NCI-H345 treated with DMSO at 0.1 percent for 48 hours (cell line): ENCODE measurements at regions not wholly inside any gene's neighbourhood (a gene's known extent, or its start where the extent isn't known, plus 50 kb on each side); places are given as distances from the start of the nearest gene placed in this dataset.
"Not testable (repeated sequence)": the region's sequence is repeated elsewhere in the genome, so short reads cannot be mapped to it uniquely, and the experiment has no call there.

ENCODE experiments used
- DNase-seq: peaks from one replicate; lab custom pipeline; 2025; ENCODE audit not compliant: unreplicated experiment; lab: John Stamatoyannopoulos, UW

DNA sequence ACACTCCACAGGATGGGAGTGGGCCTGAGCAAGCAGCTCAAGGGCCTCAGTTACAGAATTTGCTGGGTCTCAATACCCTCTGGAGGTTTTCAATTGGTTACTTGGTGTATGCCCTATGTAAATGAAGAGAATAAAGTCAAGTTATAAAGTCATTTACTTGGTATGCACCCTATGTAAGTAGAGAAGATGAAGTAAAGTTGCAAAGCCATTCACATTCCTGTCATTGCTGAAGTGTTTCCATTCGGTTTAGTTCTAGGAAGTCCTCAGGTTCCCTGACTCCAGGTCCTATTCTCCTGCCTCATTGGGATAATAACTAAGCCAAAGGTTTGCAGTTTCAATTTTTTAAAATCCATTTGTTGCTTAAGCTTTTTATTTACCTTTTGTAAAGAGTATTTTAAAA lies 272.6 kb upstream of the NPSR1 start:
- no peak for DNase-seq

DNA sequence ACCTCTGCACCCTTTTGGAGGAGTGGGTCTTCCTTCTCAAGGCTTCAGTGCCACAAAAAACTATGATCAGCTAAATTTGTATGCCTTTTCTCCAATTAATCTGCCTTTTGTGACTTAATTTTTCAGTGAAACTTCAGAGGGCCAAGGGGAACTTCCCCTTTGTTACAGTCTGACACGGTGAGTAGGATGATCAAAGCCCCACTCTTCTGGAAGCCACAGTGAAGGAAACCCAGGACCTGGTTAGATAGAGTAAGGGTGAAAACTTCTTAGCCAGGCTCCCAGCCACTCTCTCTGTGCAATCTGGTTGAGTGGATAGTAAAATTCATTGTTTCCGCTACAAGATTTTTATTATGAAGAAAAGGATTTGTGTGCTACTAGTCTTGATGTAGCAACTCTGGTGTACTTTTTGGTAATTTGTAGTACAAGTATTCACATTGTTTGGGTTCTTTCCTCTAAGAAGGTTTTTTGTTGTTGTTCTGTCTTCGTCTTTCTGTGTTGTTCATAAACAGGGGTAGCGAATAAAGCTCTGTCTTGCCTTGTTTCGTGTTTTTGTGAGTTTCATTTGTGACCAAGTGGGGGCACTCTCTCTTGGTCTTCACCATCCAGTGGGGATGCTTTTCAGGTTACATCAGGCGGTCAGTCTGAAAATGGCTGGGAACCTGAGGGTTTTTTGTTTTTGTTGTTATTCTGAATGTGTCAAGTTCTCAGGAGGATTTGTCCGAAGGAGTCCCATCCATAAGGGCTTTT lies 268.5 kb upstream of the NPSR1 start:
- no peak for DNase-seq

DNA sequence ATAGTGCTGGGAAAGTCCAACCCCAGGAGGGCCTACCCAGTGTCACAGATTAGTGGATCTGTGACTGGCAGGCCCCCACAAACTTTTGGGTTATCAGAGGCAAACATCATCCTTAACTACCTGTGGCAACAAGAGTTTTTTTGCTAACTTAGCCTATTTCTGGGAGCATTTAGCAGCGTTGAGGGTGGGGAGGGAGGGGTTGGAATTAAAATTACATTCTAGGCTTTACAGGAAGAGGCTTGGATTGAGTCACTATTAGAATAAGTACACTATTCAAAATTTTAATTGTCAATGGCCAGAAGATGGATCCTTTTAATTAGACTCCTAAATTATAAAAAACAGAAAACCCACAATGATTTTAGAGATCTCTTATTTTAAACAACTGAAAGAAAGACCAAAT lies 267.9 kb upstream of the NPSR1 start:
- no peak for DNase-seq

DNA sequence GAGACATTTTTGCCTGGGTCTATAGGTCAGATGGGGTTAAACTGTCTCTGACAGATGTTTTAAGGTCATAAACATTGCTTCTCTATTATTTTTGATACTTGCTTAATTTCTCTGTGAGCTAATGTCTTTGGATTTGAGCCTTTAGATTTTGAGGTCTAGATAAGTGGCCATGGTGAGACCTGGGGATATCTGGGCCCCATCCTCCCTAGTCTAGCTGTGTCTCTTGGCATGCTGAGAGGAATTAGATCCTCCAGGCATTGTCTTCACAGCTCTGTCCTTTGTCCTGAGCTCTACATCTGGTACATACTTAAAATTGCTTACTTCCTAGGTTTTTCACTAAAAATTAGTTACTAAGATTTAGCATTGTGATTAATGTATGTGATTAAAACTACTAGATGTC lies 265.0 kb upstream of the NPSR1 start:
- no peak for DNase-seq

DNA sequence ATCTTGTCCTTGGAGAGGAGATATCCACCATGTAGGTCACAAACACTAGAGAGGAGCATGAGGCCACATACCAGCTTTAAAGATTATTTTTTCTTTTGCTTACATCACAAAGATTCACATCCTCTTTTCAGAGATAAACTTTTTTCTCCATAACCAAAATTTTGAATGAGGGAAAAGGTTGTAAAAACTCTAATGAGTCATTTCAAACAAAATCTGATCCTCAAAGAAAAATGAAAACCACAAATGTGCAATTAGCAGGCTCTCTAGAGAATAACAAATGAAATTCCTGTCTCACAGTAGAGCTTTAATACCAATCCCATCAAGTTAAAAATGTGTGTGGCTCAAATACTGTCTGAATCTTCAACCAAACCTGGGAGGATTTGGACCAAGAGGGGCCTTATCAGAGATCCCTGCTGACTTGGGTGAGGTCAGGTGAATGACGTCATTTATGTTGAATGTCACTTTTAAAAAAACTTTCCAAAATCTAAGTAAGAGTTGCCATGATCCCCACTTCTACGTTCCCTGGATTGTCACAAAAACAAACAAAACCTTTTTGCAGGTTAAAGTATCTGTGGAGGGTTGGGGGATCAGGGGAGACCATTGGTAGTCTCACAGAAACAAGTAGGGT lies 261.5 kb upstream of the NPSR1 start:
- DNase-seq: no peak

DNA sequence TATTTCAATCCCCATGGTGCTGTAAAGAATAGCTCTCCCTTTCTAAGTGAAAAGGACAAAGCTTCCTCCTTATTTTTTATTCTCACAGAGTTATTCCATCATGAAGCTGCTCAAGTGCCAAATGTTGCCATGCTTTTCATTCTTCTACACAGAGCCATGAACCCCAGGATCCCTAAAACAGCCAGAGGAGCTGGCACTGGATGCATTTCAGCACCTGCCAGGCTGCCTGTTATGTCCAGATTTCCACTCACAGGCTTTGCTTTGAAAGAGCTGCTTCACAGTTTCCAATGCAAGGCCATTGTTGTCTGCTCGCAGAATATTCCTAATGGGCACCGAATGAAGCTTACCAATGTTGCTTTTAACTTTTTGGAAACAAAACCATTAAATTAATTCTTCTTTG lies 256.2 kb upstream of the NPSR1 start:
- no peak for DNase-seq

DNA sequence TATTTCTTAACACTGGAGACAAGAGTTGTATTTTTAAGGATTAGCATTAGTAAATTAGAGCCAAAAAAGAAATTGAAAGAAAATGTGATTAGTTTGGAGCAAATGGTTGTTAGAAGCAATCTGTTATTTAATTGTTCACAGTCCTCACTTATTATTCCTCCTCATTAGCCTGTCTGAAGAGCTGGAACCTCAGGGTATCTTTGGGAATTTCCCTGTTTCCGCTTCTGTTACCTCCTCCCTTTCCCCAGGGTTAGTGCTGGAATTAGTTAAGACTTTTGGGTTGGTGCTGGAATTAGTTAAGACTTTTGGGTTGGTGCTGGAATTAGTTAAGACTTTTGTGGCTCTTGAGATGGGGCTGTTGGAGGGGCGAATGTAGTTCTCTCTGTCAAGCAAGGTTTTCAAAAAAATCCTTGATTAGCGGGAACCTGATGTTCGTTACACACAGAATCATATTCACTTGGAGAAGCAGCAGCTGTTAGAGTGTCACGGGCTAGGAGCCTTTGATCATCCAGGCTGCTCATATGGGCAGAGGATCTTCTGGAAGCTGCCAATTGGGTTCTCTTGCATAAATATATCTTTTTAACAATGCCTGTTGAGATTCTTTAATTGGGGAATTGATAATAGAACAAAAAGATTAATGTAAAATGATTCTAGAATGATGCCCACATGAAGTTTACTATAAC lies 251.0 kb upstream of the NPSR1 start:
- no peak for DNase-seq

DNA sequence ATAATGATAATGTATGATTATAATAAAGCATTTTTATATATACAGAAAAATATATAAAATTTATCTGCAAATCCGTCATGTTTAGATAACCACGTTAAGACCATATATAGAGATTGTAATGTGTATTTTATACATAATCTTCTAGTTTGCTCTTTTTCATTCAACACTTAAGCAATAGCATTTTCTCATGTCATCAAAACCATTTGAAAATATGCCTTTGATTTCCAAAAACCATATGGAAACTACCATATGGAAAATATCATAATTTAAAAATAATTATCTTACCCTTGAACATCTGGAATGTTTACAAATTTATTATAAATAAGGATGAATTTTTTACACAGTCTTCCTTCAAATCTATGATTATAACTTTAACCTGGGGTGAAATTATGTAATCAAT lies 250.4 kb upstream of the NPSR1 start:
- no peak for DNase-seq

DNA sequence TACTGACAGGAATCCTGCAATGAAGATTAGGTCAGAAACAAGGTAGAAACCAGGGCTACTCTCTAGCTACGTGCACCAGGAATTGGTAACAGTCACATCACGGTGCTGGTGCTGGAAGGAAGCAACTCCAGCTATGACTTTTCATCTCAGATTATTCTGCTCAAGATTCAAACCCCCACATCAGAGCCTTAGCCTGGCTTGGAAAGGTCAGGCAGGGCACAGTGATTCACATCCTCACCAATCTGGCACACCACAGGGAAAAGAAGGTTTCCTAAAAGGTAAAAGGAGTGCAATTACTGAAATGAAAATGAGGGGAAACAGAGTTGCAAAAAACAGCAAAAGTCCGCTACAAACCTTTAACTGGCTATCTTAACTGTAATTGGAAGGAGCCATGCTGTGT lies 240.2 kb upstream of the NPSR1 start:
- no peak for DNase-seq

DNA sequence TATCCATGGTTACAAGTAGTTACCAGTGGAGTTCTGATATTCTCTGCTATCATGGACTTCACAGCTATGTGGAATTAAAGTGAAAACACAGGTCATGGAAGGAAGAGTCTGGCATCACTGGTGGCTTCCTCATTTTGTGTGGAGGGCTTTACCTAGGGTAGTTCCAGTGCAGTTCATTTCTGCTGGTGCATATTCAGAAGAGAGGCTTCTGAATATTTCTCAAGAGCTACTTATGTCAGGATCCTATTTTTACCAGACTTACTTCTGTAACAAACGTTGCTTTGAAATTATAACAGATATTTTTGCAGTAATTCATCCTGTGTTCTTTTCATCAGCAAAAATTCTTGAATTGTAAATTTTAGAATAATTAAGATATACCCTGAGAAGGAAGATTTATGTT lies 236.5 kb upstream of the NPSR1 start:
- DNase-seq: no peak

DNA sequence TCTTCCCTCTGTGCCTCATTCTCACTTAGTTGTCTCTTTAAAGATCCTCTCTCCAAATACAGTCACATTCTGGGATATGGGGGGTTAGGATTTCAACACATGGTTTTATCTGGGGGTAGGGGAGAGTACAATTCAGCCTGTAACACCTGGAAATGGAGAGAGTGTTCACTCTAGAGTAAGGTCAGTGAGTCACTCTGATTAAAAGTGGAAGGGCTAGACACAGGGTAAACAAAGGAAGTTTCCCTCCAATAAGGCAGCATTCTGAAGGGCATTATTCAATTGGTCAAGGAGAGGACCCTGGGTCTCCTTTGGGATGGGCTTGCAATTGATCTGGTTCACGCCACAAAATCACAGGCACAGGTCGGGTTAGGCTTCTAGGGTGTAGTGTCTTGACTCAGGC lies 232.8 kb upstream of the NPSR1 start:
- DNase-seq: no peak

DNA sequence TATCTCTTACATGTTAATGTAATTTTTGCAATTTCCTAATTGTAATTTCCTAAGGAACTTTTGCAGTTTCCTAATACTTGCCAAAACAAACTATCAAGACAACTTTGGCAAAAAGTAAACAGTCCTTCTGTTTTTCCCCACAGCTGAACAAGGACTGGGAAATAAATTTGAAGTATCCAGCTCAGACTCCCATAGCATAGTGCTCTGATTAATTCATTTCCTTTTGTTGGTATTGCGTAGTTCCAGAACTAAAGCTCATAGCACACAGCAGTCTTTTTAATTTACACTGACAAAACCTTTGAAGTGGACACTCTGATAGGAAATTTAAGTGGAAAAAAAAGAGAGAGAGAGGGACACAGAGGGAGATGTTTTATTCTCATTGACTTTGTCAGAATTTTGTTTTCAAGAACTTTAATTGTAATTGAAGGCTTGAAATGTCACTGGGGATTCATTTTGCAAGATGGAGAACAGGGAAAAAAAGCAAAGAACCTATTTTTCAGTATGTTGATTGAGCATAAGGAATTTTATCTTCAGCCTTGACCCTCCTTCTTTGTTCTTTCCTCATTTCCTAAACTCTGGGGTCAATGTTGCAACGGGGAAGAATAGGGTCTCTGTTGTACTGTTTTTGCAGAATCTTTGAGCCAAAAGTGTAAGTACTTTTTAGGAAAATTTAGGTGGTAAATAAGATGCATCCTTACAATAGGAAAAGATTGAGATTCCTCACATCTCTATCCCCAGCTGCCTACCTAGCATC lies 232.2 kb upstream of the NPSR1 start:
- no peak for DNase-seq

DNA sequence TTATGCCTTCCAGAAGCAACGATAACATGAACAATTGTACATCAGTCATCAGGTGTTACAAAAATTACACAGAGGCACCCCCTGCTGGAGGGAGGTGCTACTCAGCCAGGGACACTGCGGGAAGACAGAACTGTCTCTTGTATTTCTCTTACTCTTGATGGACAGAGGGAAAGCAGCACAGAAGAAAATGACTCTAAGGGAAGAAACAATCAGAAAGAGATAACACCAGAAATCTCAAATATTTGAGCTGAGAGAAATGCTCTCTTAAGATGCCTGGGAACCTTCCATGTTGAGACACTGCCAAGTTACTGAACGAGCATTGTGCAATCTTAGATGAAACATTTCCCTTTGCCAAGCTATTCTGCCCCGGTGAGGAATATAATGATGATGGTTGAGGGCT lies 227.6 kb upstream of the NPSR1 start:
- no peak for DNase-seq

DNA sequence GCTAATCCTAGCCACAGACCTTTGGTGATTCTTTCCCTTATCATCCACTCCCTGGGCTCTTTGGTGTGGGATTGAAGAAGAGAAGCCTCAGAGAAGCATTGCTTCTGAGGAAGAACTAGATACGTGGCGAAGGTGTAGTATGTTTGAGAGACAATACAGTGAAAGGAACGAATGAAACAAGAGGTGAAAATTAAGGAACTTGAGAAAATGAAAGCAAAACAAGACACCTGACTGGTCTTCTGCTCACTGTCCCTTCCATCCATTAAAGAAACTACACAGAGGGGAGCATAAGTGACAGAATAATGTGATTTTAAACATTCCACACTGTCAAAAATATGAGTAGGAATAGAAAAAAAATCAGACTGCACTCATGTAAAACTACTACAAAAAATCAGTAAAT lies 219.6 kb upstream of the NPSR1 start:
- no peak for DNase-seq

DNA sequence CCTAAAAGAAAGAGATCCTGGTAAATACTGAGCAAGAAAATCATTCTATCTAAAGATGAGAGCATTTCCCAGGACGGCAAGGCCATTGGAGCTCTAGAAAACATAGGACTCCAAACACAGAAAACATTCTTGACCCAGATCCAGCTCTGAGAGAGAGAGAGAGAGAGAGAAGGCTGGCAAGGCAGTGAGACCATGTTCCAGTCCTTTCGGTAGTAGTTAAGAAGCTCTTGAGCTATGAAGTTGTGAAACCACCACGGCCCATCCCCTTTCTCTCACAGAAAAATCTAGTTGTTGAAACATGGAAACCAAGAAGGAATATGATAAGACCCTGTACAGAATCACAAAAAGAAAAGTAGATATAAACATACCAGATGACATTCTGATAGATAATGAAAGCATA lies 212.4 kb upstream of the NPSR1 start:
- DNase-seq: no peak

DNA sequence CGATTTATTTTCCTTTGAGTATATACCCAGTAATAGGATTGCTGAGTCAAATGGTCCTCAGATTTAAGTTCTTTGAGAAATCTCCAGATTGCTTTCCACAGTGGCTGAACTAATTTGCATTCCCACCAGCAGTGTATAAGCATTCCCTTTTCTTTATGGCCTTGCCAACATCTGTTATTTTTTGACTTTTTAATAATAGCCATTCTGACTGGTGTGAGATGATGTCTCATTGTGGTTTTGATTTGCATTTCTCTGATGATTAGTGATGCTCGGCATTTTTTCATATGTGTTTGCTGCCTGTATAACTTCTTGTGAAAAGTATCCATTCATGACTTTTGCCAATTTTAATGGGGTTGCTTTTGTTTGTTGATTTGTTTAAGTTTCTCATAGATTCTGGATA lies 209.5 kb upstream of the NPSR1 start:
- DNase-seq: not testable (repeated sequence)

DNA sequence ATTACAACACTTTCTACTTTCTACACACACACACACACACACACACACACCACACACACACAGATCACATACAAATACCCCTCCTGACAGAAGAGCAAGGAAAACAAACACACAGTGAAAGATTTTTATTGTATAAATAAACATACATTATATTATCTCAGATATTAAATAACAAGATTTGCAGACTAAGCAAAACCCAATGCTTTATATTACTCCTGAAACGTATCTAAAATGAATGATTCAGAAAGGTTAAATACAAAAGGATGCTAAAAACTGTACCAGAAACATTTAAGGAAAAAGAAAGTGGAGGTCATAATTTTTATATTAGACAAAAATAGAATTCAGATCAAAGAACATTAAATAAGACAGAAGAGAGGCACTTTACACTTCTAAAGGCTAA lies 208.3 kb upstream of the NPSR1 start:
- no peak for DNase-seq

DNA sequence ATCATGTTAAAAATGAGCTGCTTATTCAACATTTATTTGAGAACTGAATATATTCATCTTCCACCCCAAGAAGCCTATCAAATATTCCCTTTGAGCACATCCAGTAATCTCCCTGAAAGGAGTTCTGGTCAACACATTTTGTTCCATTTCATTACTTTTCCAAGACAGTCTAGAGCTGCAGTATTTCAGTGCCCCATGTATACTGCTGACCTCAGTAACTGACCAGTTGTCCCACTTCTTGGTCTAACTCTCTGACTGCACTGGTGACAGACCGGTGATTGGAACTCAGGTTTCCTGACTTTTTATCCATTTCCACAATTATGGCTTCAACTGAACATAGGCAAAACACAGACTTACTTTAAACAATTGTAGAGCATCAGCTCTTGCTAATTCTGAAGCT lies 206.8 kb upstream of the NPSR1 start:
- DNase-seq: no peak

DNA sequence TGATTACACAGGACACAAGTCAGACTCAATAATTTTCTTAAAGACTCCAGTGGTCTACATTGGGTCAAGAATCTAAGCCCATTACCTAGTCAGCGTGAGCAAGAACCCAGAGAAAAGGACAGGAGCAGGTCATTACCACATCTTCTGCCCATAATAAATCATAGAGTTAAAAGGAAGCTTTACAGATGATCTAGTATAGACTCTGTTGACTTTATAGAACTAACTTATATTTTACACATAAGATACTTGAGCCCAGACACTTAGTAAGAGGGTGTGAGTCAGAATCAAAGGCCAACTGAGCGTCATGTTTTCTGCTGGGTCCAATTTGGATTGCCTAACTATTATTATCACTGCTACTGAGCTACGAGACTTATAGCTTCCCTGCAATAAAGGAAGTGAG lies 206.1 kb upstream of the NPSR1 start:
- no peak for DNase-seq

DNA sequence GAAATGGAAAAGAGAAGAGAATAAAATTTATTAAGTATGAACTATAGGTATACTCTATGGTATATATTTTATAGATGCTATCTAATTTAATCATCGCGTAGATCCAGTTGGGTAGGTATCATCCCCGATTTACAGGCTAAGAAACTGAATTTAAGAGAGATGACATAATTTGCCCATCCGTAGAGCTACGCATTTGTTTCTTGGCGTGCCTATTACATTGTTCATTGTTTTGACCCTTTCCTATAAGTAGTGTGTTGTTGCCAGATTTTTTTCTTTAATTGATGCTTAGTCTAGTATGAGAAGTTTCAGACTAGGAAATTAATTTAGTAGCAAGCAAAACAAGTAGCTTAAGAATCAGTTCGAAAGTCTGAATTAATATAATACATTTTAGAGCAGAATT lies 205.7 kb upstream of the NPSR1 start:
- no peak for DNase-seq

DNA sequence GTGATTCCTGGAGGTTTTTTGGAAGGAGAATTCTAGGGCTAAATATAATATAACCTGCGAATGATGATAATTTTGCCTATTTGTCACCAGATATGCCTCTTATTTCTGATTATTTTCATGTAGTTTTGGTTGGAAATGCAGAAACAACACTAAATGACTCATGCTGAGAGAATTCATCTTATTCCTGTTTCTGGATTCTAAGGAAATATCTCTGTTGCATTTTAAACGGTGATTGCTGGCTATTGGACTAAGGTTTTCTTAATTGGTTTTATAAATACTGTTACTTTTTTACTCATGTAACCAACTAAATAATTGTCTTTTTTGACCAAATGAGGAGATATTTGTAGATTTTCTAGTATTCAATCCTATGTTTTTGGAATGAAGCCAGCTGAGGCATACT lies 204.9 kb upstream of the NPSR1 start:
- no peak for DNase-seq

DNA sequence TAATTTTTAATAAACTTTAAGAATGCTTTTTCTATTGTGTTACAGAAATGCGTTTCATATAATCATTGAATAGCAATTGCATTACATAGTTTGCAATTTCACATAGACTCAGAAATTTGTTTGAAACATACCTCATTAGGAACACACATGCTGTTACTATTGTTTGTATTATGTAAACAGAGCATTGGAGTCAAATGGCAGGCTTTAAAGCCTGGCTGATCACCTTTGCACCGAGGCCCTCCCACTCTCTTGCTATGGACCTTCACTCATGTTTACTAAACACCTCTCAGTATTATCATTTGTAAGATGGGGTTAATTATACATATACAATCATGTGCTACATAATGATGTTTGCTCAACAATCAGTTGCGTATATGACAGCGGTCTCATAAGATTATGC lies 203.6 kb upstream of the NPSR1 start:
- DNase-seq: no peak
